ENCODE measurements at regions not wholly inside any gene's neighbourhood (a gene's known extent, or its start where the extent isn't known, plus 50 kb on each side); places are given as distances from the start of the nearest gene placed in this dataset.
A peak's percentile ranks its signal among the peaks of the same experiment; 100 is the strongest.
"Not testable (repeated sequence)": the region's sequence is repeated elsewhere in the genome, so short reads cannot be mapped to it uniquely, and the experiment has no call there.

DNA sequence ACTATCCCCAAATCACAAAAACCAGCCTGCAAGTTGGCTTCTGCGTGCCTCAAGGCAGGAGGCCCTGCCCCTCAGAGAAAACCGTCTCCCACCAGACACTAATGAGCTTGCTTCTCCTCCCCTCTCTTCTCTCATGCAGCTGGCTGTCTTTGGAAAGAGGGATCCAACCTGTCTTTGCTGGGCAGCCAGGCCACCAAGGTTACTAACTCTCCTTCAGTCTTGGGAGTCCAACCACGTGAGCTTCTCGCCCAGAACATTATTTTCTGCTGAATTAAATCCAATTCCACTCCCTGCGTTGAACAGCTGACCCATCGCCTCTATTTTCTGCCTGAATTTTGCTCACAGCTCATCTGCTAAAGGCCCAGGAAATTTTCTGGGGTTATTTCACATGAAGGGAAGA, 291.3 kb upstream of the NCKAP5 start:
- no peak for DNase-seq
- intact Hi-C loops (cut with DNase I): no loop called here

DNA sequence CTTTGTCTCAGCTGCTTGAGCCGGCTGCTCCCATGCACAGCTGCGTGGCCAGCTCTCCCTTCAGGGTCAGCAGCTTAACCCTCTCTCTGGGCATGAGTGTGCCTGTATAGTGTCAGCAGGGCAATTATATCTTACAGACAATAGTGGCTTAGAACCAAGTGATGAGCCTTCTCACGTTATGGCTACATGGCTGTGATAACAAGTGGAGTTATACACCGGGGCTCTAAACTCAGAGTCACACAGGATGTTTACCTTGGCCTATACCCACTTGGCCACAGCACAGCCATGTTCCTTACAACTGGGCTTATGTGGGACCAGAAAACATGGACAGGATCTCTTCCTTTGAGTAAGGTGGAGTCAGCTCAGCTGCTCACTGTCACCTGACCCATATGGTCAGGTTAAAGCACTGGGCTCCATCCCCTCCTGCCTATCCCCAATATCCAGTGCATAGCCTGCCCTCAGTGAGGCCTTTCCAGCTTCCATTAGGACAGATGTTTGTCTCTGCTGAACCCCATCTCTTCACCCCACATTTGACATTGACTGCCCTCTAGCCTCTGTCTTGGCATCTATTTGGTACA, 294.2 kb upstream of the NCKAP5 start:
- intact Hi-C loops (cut with DNase I): no loop called here
- DNase-seq: no peak

DNA sequence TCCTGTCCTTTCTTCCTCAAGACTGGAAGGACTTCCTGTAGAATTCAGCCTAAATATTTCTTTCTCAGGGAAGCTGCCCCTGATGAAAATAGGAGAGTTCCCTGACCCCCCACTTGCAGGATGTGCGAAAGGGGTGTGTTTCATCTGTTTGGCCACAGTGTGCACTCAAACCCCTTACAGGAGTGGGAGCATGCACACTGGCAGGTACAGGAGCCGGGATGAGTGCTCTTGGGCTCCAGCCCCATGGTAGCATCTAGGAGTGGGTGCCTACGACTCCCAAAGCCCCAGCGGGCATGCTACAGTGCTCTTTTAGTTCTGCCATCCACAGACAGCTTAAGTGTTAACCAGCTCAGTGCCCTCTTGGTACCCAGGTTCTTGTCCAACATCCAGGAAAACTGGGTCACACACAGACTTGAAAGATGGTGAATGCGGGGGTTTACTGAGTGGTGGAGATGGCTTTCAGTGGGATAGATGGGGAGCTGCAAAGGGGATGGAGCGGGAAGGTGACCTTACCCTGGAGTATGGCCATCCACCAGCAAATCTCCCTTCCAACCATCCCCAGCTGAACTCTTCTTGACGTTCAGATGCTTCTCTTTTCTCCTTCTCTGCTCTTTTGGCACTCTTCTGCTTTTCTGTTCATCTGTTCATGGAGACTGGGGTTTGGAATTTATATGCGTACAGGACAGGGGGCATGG, 295.0 kb upstream of the NCKAP5 start:
- intact Hi-C loops (cut with DNase I): no loop called here
- DNase-seq: no peak

DNA sequence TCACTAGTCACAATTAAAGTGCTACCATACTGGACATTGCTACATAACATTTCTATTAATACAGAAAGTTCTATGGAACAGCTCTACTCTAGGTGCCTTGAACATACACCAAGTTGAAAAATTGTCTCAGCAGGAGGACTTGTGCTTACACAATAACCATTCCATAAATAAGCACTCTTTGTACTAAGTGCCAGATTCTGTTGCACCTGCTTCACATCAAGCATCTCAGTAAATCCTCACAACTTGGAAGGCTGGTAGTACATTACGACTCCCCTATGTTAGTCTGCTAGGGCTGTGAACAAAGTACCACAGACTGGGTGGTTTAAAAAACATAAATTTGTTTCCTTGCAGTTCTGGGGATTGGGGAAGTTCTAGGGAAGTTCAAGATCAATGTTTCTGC, 296.9 kb upstream of the NCKAP5 start:
- DNase-seq: no peak
- intact Hi-C loops (cut with DNase I): no loop called here

DNA sequence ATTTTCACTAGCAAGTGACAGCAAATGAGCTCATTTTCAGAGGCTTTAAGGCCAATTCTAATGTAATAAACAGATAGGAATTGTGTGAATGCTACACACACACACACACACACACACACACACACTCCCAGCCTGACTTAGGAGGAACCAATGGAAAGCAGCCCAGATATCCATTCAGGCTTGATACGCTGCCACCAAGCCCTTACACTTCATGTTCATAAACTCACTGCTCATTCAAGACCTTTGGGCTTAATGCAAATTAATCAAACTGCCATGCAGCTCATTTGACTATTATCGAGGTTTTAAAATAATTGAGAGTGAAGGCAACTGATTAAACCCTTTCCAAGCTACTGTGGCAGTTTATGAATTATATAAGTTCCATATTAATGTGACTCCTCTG, 298.9 kb upstream of the NCKAP5 start:
- intact Hi-C loops (cut with DNase I): no loop called here

DNA sequence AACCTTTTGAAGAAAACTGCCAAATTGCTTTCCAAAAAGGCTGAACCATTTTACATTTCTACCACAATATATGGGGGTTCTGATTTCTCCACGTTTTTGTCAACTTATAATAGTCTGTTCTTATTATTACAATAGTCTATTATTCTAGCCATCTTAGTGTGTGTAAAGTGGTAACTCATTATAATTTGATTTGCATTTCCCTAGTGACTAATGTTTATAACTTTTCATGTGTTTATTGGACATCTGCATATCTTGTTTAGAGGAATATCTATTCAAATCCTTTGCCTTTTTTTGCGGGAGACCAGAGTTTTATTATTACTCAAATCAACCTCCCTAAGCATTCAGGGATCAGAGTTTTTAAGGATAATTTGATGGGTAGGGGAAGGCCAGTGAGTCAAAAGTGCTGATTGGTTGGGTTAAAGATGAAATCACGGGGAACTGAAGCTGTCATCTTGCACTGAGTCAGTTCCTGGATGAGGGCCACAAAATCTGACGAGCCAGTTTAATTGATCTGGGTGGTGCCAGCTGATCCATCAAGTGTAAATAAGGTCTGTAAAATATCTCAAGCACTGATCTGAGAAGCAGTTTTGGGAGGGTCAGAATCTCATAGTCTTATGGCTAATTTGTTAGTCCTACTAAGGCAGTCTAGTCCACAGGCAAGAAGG, 303.4 kb upstream of the NCKAP5 start:
- intact Hi-C loops (cut with DNase I): no loop called here

More for the DNA sequence above, 298.9 kb upstream of the NCKAP5 start:
- no peak for DNase-seq

DNA sequence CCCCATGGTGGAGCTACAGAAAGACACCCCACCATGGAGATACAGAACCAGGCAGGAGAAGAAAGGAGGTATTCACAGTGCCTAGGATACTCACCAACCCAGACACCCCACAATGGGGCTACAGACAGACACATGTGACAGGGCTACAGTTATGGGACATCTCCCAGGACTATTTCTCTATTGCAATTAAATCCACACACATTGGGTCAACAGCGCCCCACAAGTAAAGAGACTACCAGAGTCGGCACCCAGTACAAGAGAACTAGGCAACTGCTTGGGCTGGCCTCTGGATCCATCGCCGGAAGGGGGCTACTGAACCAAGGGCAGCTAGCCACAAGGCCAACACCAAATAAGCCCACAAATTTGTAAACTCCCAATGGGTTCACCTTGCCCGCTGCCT, 310.1 kb upstream of the NCKAP5 start:
- intact Hi-C loops (cut with DNase I): no loop called here
- DNase-seq: no peak

More for the DNA sequence above, 303.4 kb upstream of the NCKAP5 start:
- no peak for DNase-seq

DNA sequence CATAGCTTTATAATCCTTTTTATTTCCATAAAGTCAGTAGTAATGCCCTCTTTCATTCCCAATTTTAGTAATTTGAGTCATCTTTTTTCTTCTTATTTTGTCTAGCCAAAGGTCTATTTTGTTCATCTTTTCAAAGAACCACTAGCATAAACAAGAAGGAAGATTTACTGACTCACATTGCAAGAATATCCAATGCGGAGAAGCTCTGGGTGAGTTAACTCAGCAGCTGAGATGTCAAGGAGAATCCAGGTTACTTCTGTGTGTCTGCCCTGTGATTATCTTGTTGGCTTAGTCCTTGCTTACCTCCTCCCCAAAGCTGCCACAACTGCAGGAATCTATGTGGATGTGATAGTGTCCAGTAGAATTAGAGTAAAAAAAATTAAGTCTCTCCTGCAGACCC, 311.4 kb upstream of the NCKAP5 start:
- DNase-seq: no peak
- intact Hi-C loops (cut with DNase I): loop anchor here (10.0 kb wide), 2 partner anchors 365 to 535 kb away; no protein-coding TSS in a partner anchor

DNA sequence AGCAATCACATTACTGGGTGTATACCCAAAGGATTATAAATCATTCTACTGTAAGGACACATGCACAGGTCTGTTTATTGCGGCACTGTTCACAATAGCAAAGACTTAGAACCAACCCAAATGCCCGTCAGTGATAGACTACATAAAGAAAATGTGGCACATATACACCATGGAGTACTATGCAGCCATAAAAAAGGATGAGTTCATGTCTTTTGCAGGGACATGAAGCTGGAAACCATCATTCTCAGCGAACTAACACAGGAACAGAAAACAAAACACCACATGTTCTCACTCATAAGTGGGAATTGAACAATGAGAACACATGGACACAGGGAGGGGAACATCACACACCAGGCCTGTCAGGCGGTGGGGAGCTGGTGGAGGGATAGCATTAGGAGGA, 313.9 kb upstream of the NCKAP5 start:
- intact Hi-C loops (cut with DNase I): loop anchor here (10.0 kb wide), 2 partner anchors 363 to 533 kb away; no protein-coding TSS in a partner anchor
- not testable (repeated sequence) for DNase-seq

DNA sequence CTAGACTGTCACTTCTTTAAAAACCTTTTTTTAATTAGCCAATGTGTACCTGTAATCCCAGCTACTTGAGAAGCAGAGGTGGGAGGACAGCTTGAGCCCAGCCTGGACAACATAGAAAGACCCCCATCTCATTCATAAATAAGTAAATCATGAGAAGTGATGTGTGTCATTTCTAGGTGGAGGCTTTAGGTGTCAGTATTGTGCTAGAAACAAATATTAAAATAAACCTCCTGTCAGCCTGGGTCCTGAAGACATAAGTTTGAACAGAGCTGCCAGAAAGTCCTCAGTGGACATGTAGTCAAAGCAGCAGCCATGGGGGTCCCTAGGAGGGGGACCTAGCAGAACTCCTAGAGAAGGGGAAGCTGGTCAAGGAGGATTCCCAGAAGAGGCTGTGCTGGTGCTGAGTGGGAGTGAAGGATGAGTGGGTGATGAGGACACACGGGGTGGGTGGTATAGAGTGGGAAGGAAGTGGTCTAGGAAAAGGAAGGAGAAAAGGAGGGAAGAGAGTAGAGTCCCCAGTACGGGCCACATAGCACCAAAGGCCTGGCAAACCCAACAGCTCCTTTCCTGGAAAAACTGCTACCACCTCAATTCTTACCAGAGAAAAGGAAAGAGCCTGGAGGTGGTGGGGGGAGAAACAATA, 316.6 kb upstream of the NCKAP5 start:
- no peak for DNase-seq
- intact Hi-C loops (cut with DNase I): loop anchor here (5.0 to 10.0 kb wide), 4 partner anchors 232 to 567 kb away; no protein-coding TSS in a partner anchor

DNA sequence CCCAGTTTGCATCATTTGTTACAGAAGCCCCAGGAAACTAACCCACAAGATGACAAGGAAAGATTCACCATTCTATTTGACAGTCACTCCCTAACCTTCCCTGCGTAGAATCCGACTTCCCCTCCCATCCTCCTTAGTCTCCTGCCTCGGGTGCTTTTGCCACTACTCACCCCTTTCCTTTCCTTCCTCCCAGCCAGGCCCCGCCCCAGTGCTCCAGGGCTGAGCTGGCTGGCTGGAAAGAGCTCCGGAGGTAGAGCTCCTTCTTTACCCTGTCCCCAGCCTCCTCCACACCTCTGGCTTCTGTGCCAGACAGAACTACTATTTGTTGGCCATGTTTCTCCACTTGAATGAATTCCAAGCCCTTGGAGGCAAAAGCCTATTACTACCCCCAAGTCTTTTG, 317.6 kb upstream of the NCKAP5 start:
- intact Hi-C loops (cut with DNase I): loop anchor here (5.0 to 10.0 kb wide), 4 partner anchors 231 to 566 kb away; no protein-coding TSS in a partner anchor
- no peak for DNase-seq

DNA sequence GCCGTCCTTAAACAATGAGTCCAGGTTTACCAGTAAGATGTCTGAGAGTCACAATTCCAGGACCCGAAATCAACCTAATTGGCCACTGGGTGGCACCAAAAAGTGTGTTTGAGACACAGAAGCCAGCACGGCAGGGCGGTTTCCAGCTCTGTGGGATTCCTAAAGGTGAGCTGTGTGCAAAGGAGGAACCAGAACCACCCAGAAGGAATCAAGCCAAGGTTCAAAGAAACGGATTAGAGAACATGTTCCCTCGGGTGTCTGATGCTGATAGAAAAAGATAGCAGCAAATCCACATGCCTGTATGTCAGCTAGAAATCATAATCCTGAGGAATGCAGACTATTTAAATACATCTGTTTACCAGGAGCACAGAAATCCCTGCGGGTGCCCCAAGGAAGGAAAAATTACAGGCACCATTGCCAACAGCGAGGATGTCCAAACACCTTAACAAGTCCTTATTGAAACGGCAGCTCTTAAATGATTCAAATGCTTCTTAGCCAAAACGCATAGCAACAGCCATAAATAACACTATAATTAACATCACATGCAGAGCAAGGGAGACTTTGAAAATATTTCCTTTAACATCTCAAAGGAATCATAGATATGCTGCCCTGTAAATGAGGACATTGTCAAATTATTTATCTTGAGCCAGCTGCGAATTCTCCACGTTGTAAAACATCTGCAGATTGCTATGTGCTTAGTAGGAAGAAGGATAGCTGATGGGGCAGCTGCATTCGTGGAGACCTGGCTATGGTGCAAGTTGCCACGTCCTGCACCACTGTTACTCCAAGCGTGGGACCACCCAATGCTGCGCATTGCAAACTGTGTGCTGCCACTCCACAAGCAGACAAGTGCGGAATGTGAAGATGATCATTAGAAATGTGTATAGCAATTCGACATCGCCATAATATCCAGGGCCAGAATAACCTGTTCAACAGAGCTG, 318.7 kb upstream of the NCKAP5 start:
- intact Hi-C loops (cut with DNase I): loop anchor here (5.0 to 10.0 kb wide), 4 partner anchors 230 to 565 kb away; no protein-coding TSS in a partner anchor
- DNase-seq: peak; percentile 52 to 96 (median 82)

DNA sequence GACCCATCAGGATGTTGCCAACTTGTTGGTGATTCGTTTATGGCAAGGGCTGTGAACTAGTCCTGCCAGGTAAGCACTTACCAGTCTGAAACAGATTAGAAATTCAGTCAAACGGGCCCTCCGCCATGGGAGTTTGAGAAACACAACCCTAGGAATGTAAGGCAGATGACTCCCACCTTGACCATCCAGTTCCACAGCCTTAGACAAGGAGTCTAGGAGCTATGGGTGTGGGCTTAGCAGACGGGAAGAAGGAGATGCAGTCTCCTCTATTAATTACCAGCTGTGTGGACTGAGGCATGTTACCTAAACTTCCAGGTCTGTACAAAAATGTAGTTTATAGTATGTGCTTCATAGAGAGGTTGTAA, 319.4 kb upstream of the NCKAP5 start:
- intact Hi-C loops (cut with DNase I): loop anchor here (5.0 to 10.0 kb wide), 4 partner anchors 230 to 565 kb away; no protein-coding TSS in a partner anchor
- no peak for DNase-seq

DNA sequence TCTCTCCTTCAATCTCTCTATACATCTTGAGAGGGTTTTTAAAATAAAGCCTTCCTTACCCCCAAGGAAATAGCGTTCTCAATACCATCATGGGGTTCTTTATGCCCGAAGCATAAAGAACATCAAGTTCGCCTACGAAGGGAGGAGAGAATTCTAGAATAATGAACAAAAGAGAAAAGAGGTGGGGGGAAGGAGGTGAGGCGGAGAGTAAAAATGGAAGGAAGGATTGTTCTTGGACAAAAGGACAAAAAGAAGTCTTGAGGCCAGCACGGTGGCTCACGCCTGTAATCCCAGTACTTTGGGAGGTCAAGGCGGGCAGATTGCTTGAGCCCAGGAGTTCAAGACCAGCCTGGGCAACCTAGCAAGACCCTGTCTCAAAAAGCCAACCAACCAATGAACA, 319.8 kb upstream of the NCKAP5 start:
- DNase-seq: no peak

DNA sequence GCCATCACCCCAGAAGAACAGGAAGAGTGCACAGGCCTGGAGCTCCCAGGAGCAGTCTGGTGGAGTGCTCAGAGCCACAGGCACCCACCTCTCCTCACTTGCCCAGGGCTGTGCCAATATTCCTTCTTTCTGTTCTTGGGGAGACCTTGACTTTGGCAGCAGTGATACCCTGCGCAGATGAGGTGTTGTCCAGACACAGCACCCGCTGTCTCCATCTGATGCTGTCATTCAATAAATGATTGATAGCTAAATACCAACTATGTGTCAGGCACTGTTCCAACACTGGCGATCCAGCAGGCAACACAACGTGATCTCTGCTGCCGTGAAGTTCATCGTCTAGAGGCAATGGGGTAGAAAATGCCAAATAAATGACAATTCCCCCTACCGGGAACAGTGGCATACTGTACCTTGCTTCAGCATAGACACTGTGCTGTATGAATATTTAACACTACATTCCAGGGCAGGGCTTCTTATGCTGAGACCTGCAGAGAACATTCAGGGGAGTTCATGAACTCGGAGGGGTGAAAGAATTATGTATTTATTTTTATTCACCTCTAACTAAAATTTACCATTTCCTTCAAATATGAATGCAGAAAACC, 320.5 kb upstream of the NCKAP5 start:
- intact Hi-C loops (cut with DNase I): loop anchor here (5.0 to 10.0 kb wide), 4 partner anchors 229 to 564 kb away; no protein-coding TSS in a partner anchor
- no peak for DNase-seq

More for the DNA sequence above, 319.8 kb upstream of the NCKAP5 start:
- intact Hi-C loops (cut with DNase I): loop anchor here (5.0 to 10.0 kb wide), 4 partner anchors 229 to 564 kb away; no protein-coding TSS in a partner anchor

DNA sequence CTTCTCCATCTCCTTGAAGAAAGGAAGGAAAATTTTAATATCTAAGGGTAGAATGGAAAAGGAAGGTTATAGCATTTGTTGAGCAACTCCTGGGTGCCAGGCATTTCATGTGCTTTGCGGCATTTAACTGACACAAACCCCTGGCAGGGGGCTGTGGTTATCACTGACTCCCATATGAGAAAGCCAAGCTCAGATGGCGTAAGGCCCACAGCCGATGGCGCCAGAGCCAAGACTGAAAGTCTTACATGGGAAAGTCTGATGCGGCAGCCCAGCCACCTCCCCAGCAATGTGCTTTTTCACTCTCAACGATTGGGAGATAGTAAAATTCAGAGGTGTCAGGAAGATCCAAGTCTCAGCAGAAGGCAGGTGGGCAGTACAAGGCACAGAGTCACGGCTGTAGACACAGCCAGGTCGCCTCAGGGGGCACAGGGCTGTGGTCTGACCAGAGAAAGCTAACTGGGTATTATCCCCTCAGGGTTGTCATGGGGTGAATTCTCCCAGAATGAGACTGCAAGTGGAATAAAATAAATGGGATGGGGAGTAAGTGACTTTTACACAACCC, 324.2 kb upstream of the NCKAP5 start:
- intact Hi-C loops (cut with DNase I): no loop called here
- DNase-seq: no peak

DNA sequence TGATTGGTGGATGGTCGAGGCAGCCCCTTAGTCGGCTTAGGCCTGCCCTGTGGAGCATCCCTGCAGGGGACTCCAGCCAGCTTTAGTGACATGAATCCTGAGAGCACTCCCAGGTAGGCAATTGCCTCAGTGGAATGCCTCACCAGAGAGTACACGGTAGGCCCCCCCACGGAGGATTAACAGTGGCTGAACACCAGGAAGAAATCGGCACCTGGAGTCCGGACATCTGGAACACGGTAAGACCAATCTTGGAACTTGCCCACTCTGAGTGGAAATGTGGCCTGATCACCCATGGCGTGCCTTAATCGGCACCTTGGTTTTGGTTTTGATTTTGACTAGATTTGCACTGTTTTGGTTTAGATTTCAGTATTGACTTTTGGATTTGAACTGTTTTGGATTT, 326.2 kb upstream of the NCKAP5 start:
- intact Hi-C loops (cut with DNase I): no loop called here
- no peak for DNase-seq

DNA sequence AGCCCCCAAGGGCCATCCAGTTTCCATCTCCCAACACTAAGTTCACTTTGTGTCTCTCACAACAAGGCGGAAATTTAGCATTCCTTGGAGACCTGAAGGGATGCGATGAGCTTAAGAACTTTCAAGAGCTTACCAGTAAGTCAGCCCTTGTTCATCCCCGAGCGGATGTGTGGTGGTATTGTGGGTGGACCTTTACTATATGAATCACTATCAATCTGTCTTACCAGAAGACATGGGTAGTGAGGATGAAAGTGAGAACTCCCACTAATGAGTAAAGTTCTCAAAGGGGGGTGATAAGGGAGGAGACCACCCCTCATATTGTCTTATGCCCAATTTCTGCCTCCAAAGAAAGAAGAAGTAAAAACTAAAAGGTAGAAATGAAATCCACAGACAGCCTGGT, 329.6 kb upstream of the NCKAP5 start:
- DNase-seq; intact Hi-C loops (cut with DNase I): not testable (repeated sequence)

DNA sequence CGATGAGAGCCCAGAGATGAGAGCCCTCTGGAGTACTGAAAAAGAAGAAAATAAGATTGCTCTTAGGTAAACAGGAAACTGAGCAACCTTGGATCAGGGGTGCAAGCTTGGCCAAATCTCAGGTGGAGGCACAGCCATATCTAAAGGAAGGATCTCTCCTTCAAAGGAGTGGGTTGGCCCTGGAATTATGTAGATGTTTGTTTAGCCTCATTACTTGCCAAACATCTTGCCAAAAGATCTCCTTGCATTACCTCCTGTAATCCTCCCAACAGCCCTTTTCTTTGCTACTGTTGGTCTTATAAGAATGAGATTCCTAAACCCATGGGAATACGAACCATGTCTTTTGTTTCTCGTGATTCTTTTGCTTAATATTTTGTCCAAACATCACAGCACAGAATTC, 332.6 kb upstream of the NCKAP5 start:
- DNase-seq: no peak
- intact Hi-C loops (cut with DNase I): no loop called here
